NCI-H2081 (cell line): ENCODE measurements at regions not wholly inside any gene's neighbourhood (a gene's known extent, or its start where the extent isn't known, plus 50 kb on each side); places are given as distances from the start of the nearest gene placed in this dataset.
"Not testable (repeated sequence)": the region's sequence is repeated elsewhere in the genome, so short reads cannot be mapped to it uniquely, and the experiment has no call there.

Source experiments
- DNase-seq, 2 experiments: peaks; one replicate each; lab custom pipeline; 2025; lab: John Stamatoyannopoulos, UW

- no peak for DNase-seq
Observed at GRCh38 chr14:22300646-22301045, 288.4 kb downstream of the DAD1 start.

- DNase-seq = no peak
Observed at GRCh38 chr14:22297376-22297775, 291.6 kb downstream of the DAD1 start.

DNA sequence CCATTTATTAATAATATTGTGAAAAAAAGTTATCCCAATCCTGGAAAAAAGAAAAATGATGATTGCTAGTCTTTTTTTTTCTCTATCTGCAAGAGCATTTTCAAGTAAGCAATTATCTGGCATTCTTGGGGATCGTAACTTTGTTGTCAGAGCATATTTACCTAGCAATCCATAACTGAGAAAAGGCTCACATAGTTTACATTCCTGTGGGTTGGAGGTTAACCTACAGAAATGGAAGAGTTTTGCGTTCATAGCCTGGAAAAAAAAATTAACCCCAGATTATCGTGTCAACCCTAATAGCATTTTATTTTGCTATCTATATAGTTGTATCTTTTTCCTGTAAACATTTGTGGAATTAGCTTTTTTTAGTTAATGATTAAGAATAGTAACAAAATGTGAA lies 292.3 kb downstream of the DAD1 start:
- no peak for DNase-seq

- no peak for DNase-seq
Observed at GRCh38 chr14:22296088-22296487, 292.9 kb downstream of the DAD1 start.

DNA sequence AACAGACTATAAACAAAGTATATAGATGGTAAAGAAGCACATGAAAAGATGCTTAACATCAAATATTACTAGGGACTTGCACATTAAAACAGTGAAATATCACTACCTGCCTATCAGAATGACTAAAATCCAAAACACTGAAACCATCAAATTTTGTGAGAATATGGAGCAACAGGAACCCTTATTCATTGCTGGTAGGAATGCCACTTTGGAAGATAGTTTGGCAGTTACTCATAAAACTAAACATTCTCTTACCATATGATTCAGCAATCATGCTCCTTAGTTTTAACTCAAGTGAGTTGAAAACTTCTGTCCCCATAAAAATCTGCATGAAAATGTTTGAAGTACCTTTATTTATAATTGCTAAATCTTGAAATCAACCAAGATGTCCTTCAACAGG lies 297.6 kb downstream of the DAD1 start:
- no peak for DNase-seq

- no peak for DNase-seq
Observed at GRCh38 chr14:22289570-22289969, 299.5 kb downstream of the DAD1 start.

- no peak for DNase-seq
Observed at GRCh38 chr14:22285991-22286390, 303.0 kb downstream of the DAD1 start.

DNA sequence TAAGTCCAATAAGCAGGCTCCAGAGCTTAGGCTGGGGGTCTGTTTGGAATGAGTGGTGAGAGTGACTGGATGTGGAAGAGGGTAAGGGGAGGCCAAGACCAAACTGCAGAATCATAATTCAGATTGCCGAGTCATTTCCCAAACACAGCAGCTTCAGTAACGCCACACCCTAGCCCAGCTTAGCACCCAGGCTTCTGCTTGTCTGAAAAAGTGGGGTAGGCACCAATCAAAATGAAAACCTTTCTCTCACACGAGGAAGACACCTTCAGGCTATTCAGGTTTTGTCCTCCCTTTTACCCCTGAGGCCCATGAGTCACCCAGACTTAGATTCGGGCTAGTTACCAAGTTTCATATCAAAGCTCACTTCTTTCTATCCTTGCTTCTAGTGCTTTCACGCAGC lies 306.1 kb downstream of the DAD1 start:
- no peak for DNase-seq

DNA sequence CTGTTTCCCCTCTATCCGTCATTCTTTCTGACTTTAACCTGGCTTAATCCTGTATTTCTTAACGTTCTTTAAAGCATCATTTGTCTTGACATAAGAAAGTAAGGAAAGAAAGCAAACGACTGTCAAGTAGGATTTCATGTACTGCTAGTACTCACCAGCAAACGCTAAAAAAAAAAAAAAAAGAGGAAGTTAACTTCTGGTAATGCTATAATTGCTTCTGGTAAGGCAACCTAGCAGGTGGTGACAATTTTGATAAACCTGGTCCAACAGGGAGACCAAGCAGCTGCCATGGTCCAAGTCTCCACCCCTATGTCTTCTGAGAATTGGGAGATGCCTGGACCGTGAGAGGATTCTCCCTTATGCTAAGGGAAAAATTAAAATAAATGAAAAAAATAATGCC lies 306.6 kb downstream of the DAD1 start:
- no peak for DNase-seq

DNA sequence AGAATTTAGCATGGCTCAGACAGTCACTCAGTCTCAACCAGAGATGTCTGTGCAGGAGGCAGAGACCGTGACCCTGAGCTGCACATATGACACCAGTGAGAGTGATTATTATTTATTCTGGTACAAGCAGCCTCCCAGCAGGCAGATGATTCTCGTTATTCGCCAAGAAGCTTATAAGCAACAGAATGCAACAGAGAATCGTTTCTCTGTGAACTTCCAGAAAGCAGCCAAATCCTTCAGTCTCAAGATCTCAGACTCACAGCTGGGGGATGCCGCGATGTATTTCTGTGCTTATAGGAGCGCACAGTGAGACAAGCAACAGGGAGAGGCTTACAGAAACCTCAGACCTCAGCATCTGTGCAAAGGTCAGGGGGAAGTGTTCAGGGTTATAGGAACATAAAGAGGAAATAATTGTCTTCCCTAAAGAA lies 307.6 kb downstream of the DAD1 start:
- not testable (repeated sequence) for DNase-seq

DNA sequence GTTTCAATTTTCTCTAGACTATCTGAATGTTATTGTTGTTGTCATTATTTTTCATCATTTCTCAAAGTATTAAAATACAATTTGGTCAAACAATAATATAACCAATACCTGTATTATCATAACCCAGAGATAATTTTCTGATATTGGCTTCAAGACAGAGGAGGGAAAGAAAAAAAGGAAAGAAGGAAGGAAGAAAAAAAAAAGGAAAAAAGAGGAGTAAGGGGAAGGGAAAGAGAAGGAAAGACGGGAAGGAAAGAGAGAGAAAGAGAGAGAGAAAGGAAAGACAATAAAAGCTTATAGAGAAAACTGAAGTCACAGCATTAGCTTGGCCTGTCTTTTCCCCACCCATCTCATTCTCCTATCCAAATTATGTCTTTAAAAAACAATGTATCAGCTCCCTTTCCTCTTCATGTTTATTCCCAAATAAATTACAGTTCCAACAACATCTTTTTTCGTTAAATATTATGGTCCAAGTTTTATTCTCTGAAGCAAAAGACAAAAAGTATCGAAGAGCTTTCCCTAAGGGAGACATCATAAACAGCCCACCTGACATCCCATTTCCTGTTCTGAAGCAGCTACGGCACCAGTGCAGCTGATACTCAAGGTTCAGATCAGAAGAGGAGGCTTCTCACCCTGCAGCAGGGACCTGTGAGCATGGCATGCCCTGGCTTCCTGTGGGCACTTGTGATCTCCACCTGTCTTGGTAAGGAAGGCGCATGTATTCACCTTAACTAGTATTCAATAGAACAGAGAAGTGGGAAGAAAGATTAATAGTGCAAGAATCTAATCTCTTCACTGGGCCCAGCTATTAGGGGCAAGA lies 308.3 kb downstream of the DAD1 start:
- DNase-seq = no peak

GRCh38 chr14:22276913-22277816 lies 311.9 kb downstream of the DAD1 start:
- DNase-seq = no peak

- DNase-seq = no peak
Observed at GRCh38 chr14:22271838-22272799, 316.9 kb downstream of the DAD1 start.

DNA sequence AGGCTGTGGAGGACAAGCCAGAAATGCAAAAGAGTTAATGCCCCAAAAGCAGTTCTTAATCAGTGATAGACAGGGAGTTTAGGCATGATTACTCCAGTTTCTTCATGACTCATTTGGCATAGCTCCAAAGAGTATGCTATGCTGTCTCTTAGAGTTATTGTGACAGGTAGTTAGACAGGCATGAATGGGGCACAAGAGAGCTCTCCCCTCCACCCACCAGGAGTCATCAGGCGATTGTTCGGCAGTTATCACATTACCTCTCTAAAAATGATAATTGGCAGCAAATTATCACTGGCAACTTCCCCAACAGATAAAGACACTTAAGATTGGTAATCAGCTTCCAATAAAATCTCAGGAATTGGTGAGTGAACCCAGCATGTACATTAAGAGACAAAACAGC lies 320.1 kb downstream of the DAD1 start:
- DNase-seq = no peak

DNA sequence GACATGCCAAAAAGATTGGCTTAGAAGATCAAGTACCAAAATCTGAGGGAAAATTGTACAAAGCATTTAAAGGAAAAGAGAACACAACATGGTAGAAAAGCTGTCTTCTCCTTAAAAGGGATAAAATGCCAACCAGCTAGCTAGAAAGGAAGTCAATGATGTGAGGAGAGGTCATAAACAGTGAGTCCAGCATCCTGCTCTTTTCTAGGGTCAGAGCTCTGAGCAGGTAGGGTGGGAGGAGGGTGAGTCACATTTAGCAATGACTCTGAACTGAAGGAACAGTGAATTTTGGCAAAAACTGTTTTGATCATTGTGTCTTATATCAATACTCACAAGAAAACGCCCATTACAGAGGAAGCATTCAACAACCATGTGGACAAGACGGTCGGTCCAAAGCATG lies 322.3 kb downstream of the DAD1 start:
- DNase-seq = no peak

- no peak for DNase-seq
Observed at GRCh38 chr14:22266142-22266442, 322.9 kb downstream of the DAD1 start.

- no peak for DNase-seq
Observed at GRCh38 chr14:22265319-22266141, 323.5 kb downstream of the DAD1 start.

DNA sequence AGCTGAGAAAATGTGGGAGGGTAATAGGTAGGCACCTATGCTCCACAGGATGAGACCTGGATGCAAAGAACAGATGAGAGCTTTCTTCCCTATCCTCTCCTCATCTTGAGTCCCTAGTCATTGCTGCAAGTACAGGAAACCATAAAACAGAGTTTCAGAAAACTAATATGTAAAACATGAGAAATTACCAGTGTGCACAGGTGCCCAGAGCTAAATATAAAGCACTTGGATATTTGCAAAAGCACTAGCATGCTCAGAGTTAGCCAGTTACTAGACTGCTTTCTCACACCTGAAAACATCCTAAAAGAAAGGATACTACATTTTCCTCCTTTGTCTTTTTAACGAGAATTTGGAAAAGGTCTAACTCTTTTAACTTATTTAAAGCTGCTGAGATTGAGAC lies 324.3 kb downstream of the DAD1 start:
- no peak for DNase-seq

DNA sequence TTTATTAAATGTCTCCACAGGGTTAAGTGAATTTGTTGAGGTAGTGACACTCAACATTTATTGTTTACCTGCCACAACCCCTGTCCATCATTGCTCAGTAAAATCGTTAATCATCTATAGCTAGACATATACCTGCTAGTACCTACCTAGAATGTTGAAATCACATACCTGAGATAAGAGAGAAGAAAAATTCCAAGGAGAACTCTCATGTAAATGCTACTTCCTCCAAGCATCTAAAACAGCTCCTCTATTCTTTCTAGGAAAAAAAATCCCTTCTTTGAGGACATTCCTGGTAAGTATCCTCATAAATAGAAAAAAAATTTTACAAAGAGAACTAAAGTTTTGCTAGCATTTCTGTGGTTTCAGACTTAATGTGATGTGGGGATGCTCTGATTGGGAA lies 325.1 kb downstream of the DAD1 start:
- DNase-seq = no peak

DNA sequence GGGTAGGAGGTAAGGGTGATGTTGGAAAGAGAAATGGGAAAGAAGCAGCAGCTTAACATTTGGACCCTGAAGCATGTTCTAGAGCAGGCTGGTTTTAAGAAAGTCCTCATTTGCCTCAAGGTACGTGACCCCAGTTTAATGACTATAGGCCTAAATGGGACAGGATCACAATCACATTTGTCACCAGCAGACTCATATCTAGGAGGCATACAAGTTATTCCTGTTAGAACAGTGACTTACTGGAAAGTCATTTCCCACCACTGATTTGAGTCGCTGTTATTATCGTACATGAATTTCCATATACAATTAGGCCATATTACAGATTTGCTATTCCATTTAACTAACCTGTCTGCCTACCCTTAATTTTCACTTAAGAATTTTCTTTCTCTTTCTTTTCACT lies 326.1 kb downstream of the DAD1 start:
- no peak for DNase-seq
